Activated T-helper 1 cell treated with anti-CD3 and anti-CD28 coated beads, Interleukin-12 subunit alpha, Interleukin-12 subunit beta, Interleukin-2, Interleukin-4 antibody, amounts not matched to agents 30 ng/mL and 10 ng/mL and 1 ng/mL, durations not matched to agents 14 hours and 24 hours and 36 hours (primary cell): ENCODE measurements at regions not wholly inside any gene's neighbourhood (a gene's known extent, or its start where the extent isn't known, plus 50 kb on each side); places are given as distances from the start of the nearest gene placed in this dataset.

Experiments
- DNase-seq: peaks from one replicate; pipeline ENCODE4 v3.0.0; 2021; ENCODE audit warnings: low spot score
- H3K27ac Mint-ChIP-seq: one replicate; pipeline ENCODE4 v1.8.0; 2021; ENCODE audit warnings: mild to moderate bottlenecking, mixed read lengths
- H3K27me3 Mint-ChIP-seq: one replicate; pipeline ENCODE4 v1.8.0; 2022; ENCODE audit warnings: mild to moderate bottlenecking, moderate library complexity, mixed read lengths; ENCODE audit not compliant: insufficient read depth
- H3K36me3 Mint-ChIP-seq: one replicate; pipeline ENCODE4 v1.8.0; 2021; ENCODE audit warnings: low read depth, mixed read lengths
- H3K4me1 Mint-ChIP-seq: one replicate; pipeline ENCODE4 v1.8.0; 2021; ENCODE audit warnings: low read depth, mixed read lengths
- H3K4me3 Mint-ChIP-seq: one replicate; pipeline ENCODE4 v1.8.0; 2021; ENCODE audit warnings: mild to moderate bottlenecking, moderate library complexity, mixed read lengths
- H3K9me3 Mint-ChIP-seq: one replicate; pipeline ENCODE4 v1.8.0; 2021; ENCODE audit warnings: mixed read lengths
- intact Hi-C: fragments of 100-400 bp; cut with micrococcal nuclease; formaldehyde crosslinking; loops from one replicate; pipeline ENCODE4 v1.15.1; 2024

DNA sequence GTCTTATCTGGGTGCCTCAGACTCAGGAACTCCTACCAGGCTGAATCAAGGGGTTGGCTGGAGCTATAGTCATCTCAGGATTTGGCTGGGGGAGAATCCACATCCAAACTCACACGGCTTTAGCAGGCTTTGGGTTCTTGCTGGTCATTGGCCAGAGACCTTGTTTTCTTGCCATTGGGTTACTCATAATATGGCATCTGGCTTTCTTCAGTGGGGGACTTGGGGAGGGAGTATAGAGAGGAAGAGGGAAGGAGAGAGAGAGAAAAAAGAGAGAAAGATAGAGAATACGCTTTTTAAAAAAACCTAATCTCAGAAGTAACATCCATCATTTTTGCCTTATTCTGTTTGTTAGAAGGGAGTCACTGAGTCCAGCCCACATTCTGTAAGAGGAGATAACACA is 191.5 kb upstream of the SHISA6 start:
- no peak overlapping the region for H3K4me3 Mint-ChIP-seq
- intact Hi-C loops, result no loop called here

DNA sequence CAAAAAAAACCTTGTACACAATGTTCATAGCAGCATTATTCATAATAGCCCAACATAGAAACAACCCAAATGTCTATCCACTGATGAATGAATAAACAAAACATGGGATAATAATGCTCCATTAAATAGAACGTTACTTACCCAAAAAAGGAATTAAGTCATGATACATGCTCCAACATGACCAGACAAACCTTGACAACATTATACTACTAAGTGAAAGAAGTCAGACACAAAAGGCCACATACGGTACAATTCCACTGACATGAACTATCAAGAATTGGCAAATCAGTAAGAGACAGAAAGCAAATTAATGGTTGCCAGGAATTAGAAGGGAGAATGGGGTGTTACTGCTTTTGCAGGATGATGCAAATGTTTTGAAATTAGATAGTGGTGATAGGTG is 193.8 kb upstream of the SHISA6 start:
- H3K4me1 Mint-ChIP-seq, result no peaks in the 10 kb centered on the region
- intact Hi-C loops, result no loop called here
- H3K27ac Mint-ChIP-seq, result no peak overlapping the region
- no peaks in the 10 kb centered on the region for H3K27me3 Mint-ChIP-seq
- H3K36me3 Mint-ChIP-seq, result no peaks in the 10 kb centered on the region
- peaks cover 7% of the 10 kb centered on the region for H3K9me3 Mint-ChIP-seq
- no peak overlapping the region for H3K4me3 Mint-ChIP-seq
- no peak for DNase-seq

More for the DNA sequence above, 191.5 kb upstream of the SHISA6 start:
- no peaks in the 10 kb centered on the region for H3K4me1 Mint-ChIP-seq
- no peaks in the 10 kb centered on the region for H3K27me3 Mint-ChIP-seq
- H3K27ac Mint-ChIP-seq, result no peak overlapping the region
- peaks cover 7% of the 10 kb centered on the region for H3K9me3 Mint-ChIP-seq
- H3K36me3 Mint-ChIP-seq, result no peaks in the 10 kb centered on the region
- no peak for DNase-seq

DNA sequence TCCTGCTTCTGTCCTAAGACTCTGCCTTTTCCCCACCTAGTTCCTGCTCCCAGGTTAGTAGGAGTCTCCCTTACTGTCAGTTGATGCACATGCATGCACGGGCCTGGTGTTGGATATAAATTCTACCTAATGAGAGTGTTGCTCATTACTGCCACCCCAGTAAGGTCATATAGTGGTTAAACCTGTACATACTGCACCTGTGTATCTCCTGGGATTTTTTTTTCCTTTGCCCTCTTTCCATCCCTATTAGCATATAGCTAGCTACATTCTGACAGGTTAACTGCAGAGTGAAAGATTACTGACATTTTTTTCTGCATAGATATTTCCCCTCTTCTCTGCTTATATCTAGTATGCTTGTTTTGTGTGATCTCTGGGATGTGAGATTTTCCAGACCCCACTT is 201.5 kb upstream of the PIRT start:
- Mint-ChIP-seq H3K4me1 (no peaks in the 10 kb centered on the region), H3K36me3 (no peaks in the 10 kb centered on the region), H3K27ac (no peak overlapping the region), H3K9me3 (peaks cover 5% of the 10 kb centered on the region), H3K4me3 (no peak overlapping the region), H3K27me3 (no peaks in the 10 kb centered on the region)
- no peak for DNase-seq
- intact Hi-C loops, result no loop called here

DNA sequence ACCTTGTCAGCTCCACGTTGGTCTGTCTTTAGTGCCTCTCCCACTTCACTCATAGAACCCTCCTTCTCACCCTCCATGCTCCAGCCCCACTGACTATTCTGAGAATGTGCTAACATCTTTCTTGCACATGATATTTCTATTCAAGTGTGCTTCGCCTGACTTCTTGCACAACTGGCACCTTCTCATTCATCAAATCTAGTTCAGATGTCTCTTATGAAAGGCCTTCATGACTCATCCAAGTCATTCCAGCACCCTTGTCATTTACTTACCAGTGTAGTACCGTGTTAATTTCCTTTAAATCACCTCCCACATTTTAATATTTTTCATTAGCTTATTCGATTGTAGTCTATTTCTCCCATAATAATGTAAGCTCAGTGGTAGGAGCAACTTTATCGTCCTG is 197.8 kb upstream of the PIRT start:
- Mint-ChIP-seq H3K27me3 (no peaks in the 10 kb centered on the region), H3K9me3 (peaks cover 16% of the 10 kb centered on the region), H3K36me3 (no peaks in the 10 kb centered on the region), H3K4me3 (no peak overlapping the region), H3K4me1 (no peaks in the 10 kb centered on the region), H3K27ac (no peak overlapping the region)
- intact Hi-C loops, result no loop called here
- no peak for DNase-seq

DNA sequence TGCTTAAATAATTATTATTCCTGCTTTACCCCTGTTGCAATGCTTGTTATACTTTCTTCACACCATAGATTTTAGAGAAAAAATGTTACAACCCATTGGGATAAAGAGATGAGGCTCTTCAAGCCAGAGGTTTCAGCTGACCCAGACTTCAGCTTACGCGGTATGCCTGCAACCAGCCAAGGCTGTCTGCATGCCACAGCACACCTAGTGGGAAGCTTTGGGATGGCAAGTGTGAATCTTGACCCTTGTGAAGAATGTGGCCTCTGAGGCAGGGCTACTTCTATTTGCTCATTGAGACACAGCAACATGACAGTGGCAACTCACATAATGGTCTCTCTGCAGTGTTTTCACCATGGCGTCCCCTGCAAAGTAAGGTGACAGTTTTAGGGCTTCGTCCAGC is 193.9 kb upstream of the PIRT start:
- H3K9me3 Mint-ChIP-seq, result peaks cover 16% of the 10 kb centered on the region
- no peak for DNase-seq
- no peaks in the 10 kb centered on the region for H3K36me3 Mint-ChIP-seq
- intact Hi-C loops, result no loop called here
- H3K4me3 Mint-ChIP-seq, result no peak overlapping the region
- H3K4me1 Mint-ChIP-seq, result no peaks in the 10 kb centered on the region
- no peaks in the 10 kb centered on the region for H3K27me3 Mint-ChIP-seq
- no peak overlapping the region for H3K27ac Mint-ChIP-seq

DNA sequence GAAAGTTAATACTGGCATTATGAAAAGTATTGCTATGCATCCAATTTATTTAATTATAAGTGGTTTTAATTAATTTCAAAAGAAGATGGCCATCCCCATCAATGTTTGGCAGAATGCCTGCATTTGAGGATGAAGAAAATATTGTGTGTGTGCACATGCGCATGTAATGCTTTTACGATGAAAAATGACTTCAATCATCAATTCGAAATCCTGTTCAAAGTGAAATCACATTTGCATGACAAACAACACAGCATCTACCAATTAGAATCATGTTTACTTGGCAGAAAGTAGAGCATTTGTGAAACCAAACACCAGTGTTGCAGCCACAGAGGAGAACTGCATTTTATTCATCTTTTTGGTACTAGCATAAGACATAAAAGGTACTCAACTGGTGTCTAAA is 191.9 kb upstream of the PIRT start:
- no peak for DNase-seq
- H3K4me3 Mint-ChIP-seq, result no peak overlapping the region
- H3K36me3 Mint-ChIP-seq, result no peaks in the 10 kb centered on the region
- H3K27me3 Mint-ChIP-seq, result no peaks in the 10 kb centered on the region
- H3K27ac Mint-ChIP-seq, result no peak overlapping the region
- H3K4me1 Mint-ChIP-seq, result no peaks in the 10 kb centered on the region
- intact Hi-C loops, result no loop called here
- peaks cover 12% of the 10 kb centered on the region for H3K9me3 Mint-ChIP-seq

DNA sequence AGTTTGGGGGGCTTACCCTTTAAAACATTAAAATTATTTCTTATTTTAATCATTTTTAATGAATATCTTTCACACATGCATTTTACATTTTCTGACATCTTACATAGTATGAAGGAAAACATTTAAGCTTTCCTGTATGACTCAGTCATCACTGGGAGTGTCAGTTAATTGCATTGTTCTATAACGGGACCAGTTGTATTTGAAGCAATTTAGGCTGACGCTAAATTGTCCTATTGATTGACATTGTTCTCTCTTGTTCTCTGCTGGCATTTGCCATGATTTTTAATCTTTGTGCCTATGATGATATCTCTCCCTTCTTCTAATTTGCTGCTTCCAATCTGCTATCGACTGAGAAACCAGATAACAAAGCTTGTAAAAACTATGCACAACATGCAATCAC is 190.5 kb upstream of the PIRT start:
- intact Hi-C loops, result no loop called here
- Mint-ChIP-seq H3K4me1 (no peaks in the 10 kb centered on the region), H3K9me3 (peaks cover 10% of the 10 kb centered on the region), H3K36me3 (no peaks in the 10 kb centered on the region), H3K4me3 (no peak overlapping the region), H3K27ac (no peak overlapping the region), H3K27me3 (no peaks in the 10 kb centered on the region)
- no peak for DNase-seq

DNA sequence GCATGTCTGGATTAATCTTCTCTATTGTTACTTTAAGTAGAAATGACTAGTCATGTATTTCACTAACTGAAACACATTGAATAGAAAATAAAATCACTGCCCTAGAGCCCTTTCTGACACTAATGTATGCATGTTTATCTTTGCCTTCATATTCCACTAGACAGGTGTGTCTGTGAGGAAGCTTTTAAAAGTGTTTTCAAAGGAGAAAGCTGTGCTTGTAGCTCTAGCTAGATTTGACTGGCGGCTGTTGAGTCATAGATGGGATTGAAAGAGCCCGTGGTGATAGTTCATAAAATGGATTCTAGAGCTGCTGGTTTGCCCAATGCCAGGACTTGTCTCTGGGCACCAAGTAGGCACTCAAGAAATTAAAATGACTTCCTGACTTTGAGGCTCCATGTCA is 189.0 kb upstream of the PIRT start:
- H3K4me1 Mint-ChIP-seq, result no peaks in the 10 kb centered on the region
- H3K9me3 Mint-ChIP-seq, result peaks cover 3% of the 10 kb centered on the region
- H3K27ac Mint-ChIP-seq, result no peak overlapping the region
- H3K4me3 Mint-ChIP-seq, result no peak overlapping the region
- no peaks in the 10 kb centered on the region for H3K27me3 Mint-ChIP-seq
- no peak for DNase-seq
- intact Hi-C loops, result no loop called here
- no peaks in the 10 kb centered on the region for H3K36me3 Mint-ChIP-seq

DNA sequence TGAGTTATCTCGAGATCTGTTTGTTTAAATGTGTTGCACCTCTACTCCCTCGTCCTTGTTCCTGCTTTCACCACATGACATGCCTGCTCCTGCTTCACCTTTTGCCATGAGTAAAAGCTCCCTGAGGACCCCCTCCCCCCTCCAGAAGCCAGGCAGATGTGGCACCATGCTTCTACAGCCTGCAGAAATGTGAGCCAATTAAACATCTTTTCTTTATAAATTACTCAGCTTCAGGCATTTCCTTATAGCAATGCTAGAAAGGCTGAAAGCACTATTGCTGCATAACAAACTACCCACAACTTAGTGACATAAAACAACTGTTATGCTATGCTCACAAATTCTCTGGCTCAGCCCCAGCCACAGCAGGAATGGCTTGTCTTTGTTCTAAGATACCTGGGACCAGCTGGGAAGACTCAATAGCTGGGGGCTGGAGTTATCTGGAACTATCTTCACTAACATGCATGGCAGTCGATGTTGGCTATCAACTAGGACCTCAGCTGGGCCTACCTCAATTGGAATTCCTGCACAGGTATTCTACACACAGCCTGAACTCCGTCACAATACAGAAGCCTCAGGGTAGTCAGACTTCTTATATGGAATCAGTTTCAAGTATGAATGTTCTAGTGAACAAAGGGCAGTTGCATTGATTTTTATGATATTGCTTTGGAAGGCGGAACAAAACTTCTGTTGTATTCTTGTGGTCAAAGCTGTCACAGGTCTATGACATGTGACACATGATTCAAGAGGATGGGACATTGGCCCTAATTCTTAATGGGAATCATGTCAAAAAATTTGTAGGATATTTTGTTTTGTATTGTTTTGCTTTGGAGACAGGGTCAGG is 186.0 kb upstream of the PIRT start:
- Mint-ChIP-seq H3K27me3 (no peaks in the 10 kb centered on the region), H3K4me3 (no peak overlapping the region), H3K4me1 (no peaks in the 10 kb centered on the region), H3K36me3 (no peaks in the 10 kb centered on the region), H3K27ac (no peak overlapping the region), H3K9me3 (no peaks in the 10 kb centered on the region)
- intact Hi-C loops, result no loop called here
- no peak for DNase-seq

DNA sequence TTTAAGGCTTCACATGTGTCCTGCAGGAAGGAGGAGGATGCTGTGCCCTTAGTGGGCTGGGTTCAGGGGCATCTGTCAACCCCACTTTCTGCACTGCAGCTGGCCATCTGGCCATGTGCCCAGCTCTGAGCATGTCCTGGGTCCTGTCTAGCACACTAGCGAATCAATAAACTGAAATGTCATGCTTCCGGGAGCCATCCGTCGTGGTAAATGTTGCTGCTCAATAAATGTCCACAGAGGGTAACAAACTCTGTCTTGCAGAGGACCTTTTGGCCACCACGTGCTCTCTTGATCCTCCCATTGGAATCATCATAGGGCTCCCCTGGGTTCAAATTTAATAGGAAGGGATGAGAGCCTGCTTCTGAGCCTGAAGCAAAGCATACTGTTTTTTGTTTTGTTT is 168.6 kb upstream of the PIRT start:
- Mint-ChIP-seq H3K27me3 (peaks cover 1% of the 10 kb centered on the region), H3K4me3 (no peak overlapping the region), H3K4me1 (no peaks in the 10 kb centered on the region), H3K36me3 (no peaks in the 10 kb centered on the region), H3K27ac (no peak overlapping the region), H3K9me3 (peaks cover 7% of the 10 kb centered on the region)
- DNase-seq, result no peak
- intact Hi-C loops, result no loop called here

DNA sequence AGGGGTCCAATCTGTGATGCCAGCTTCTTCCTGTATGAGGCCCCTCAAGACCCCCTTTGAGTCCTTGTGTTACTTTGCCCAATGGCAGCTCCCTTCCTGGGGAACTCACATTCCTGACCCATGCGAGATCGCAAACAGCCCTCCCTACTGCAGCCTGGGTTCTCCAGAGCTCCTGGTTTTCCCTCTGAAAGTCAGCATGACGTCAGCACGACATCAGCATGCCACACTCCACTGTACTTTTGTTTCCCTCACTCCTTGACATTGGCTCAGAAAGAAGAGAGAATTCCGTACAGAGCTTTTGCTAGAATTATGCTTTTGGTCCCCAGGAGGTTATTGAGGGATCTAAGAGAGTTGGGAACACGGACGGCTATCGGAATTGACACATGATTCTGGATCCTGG is 168.1 kb upstream of the PIRT start:
- intact Hi-C loops, result no loop called here
- H3K27ac Mint-ChIP-seq, result no peak overlapping the region
- DNase-seq, result no peak
- H3K4me3 Mint-ChIP-seq, result no peak overlapping the region
- H3K36me3 Mint-ChIP-seq, result no peaks in the 10 kb centered on the region
- no peaks in the 10 kb centered on the region for H3K4me1 Mint-ChIP-seq
- H3K9me3 Mint-ChIP-seq, result peaks cover 7% of the 10 kb centered on the region
- peaks cover 1% of the 10 kb centered on the region for H3K27me3 Mint-ChIP-seq

DNA sequence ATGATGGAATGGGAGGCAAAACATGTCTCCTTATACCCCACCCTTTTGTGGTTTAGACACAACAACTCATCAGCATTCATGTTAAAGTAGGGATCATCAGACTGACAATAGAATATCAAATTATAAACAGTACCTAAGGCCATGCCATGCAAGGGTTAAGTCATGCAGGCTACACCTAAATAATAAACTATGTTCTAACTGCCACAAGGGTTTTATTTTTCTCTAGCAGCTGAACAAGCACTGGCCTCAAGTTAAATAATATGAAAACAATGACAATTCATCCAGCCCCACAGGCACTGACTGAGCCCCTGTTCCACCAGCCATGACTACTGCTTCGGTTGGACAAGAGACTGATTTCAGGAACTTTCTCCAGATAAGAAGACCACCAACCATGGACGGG is 164.5 kb upstream of the PIRT start:
- Mint-ChIP-seq H3K27ac (no peak overlapping the region), H3K9me3 (peaks cover 4% of the 10 kb centered on the region), H3K27me3 (peaks cover 1% of the 10 kb centered on the region), H3K36me3 (no peaks in the 10 kb centered on the region), H3K4me3 (no peak overlapping the region), H3K4me1 (no peaks in the 10 kb centered on the region)
- intact Hi-C loops, result no loop called here
- no peak for DNase-seq

DNA sequence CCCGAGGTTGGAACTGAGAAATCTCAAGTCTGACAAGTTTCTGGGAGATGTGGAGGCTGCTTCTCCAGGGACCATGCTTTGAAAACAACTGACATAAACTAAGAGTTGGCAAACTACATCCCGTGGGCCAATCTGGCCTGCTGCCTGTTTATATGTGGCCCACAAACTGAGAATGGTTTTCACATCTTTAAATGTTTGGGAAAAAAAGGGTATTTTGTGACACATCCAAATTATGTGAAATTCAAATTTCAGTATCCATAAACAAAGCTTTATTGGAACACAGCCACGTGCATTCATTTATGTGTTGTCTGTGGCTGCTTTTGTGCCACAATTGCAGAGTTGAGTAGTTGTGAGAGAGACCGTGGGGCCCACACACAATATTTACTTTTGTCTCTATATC is 163.8 kb upstream of the PIRT start:
- Mint-ChIP-seq H3K9me3 (no peaks in the 10 kb centered on the region), H3K27ac (no peak overlapping the region), H3K4me1 (no peaks in the 10 kb centered on the region), H3K4me3 (no peak overlapping the region), H3K36me3 (no peaks in the 10 kb centered on the region), H3K27me3 (peaks cover 1% of the 10 kb centered on the region)
- no peak for DNase-seq
- intact Hi-C loops, result no loop called here

DNA sequence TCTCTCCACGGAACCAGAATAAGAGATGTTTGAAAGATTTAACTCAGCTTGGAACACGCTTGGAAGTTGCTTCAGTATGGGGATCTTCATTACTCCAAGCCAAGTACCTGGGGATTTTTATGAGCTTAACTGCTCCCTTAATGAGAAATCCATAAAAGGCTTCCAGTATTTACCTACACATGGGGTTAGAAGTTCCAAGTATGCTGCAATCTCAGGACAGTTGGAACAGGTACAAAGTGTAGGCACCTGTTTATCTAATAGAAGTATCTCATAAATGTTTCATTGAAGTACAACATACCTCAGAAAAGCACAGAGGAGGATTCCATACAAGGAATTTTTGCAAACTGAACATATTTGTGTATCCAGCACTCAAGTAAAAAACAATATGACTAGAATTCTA is 161.6 kb upstream of the PIRT start:
- intact Hi-C loops, result no loop called here
- no peak overlapping the region for H3K4me3 Mint-ChIP-seq
- H3K27me3 Mint-ChIP-seq, result peaks cover 1% of the 10 kb centered on the region
- no peaks in the 10 kb centered on the region for H3K9me3 Mint-ChIP-seq
- no peak overlapping the region for H3K27ac Mint-ChIP-seq
- H3K4me1 Mint-ChIP-seq, result no peaks in the 10 kb centered on the region
- H3K36me3 Mint-ChIP-seq, result no peaks in the 10 kb centered on the region
- no peak for DNase-seq
